H1 (cell line): ENCODE measurements at regions not wholly inside any gene's neighbourhood (a gene's known extent, or its start where the extent isn't known, plus 50 kb on each side); places are given as distances from the start of the nearest gene placed in this dataset.

Experiments used
- CTCF ChIA-PET: fragments of 300-600 bp; sonication (Branson Sonifier 250); formaldehyde crosslinking; loops from one replicate; lab custom pipeline; 2021; ENCODE audit not compliant: partially characterized antibody; lab: Charles Lee
- POLR2A ChIA-PET: fragments of 300-600 bp; sonication (Branson Sonifier 250); formaldehyde crosslinking; loops from one replicate; lab custom pipeline; 2021; ENCODE audit warnings: inconsistent platforms; ENCODE audit not compliant: partially characterized antibody; lab: Charles Lee
- DNase-seq, 2 experiments: peaks; one replicate each; pipeline versions ENCODE4 v3.0.0 to v3.0.0-alpha.2; 2010 to 2022; ENCODE audit warnings: low spot score in 2 of 2, low read depth in 1 of 2, mixed read lengths in 1 of 2
- FAIRE-seq: peaks from 2 replicates; lab custom pipeline; 2011; peaks lifted over from hg19 to GRCh38; lab: Jason Lieb, UNC
- H2AFZ ChIP-seq: 2 replicates; pipeline ENCODE4 v1.8.1; 2012; ENCODE audit warnings: low read length, inconsistent platforms
- H2AK5ac ChIP-seq: 2 replicates; pipeline ENCODE4 v1.6.1; 2013; ENCODE audit warnings: low read depth, low read length
- H2BK120ac ChIP-seq: replicated peaks from 2 replicates; pipeline ENCODE3; 2013; ENCODE audit warnings: low read depth, low read length, inconsistent platforms
- H2BK12ac ChIP-seq: 2 replicates; pipeline ENCODE4 v1.6.1; 2013; ENCODE audit warnings: low read depth, low read length
- H2BK15ac ChIP-seq: 2 replicates; pipeline ENCODE4 v1.6.1; 2013; ENCODE audit warnings: low read length
- H2BK20ac ChIP-seq: 2 replicates; pipeline ENCODE4 v1.6.1; 2013; ENCODE audit warnings: low read length
- H2BK5ac ChIP-seq: 2 replicates; pipeline ENCODE4 v1.6.1; 2013; ENCODE audit warnings: low read depth, low read length
- H3K14ac ChIP-seq: 2 replicates; pipeline ENCODE4 v1.6.1; 2013; ENCODE audit warnings: inconsistent platforms; ENCODE audit not compliant: insufficient read length
- H3K18ac ChIP-seq: 2 replicates; pipeline ENCODE4 v1.6.1; 2013; ENCODE audit warnings: low read length; ENCODE audit errors: extremely low read depth
- H3K23ac ChIP-seq: 2 replicates; pipeline ENCODE4 v1.6.1; 2013; ENCODE audit warnings: inconsistent platforms; ENCODE audit not compliant: insufficient read length
- H3K23me2 ChIP-seq: 2 replicates; pipeline ENCODE4 v1.6.1; 2013; ENCODE audit warnings: low read depth, low read length
- H3K27ac ChIP-seq: 2 replicates; pipeline ENCODE4 v1.6.1; 2011; ENCODE audit warnings: low read depth, low read length, inconsistent platforms
- H3K27me3 ChIP-seq, 4 experiments: replicated peaks in 1 of 4; 1 replicate in 1 of 4; 2 replicates in 3 of 4; pipeline versions ENCODE4 v1.6.1 to v1.8.1; 2011 to 2013; ENCODE audit warnings: low read length in 3 of 4, mild to moderate bottlenecking in 3 of 4, inconsistent platforms in 2 of 4, mixed read lengths in 2 of 4, moderate library complexity in 1 of 4; ENCODE audit not compliant: control insufficient read depth in 3 of 4, insufficient read depth in 3 of 4; ENCODE audit errors: extremely low read depth in 1 of 4
- H3K36me3 ChIP-seq, 4 experiments: 2 replicates each; pipeline versions ENCODE4 v1.6.1 to v1.8.1; 2011 to 2013; ENCODE audit warnings: mild to moderate bottlenecking in 4 of 4, low read length in 3 of 4, moderate library complexity in 2 of 4, control low read depth in 1 of 4, inconsistent platforms in 1 of 4; ENCODE audit not compliant: insufficient read depth in 4 of 4, control insufficient read depth in 2 of 4
- H3K4ac ChIP-seq: replicated peaks from 2 replicates; pipeline ENCODE3; 2013; ENCODE audit warnings: low read length, low read depth, mixed read lengths, inconsistent platforms; ENCODE audit not compliant: insufficient read length
- H3K4me1 ChIP-seq, 4 experiments: replicated peaks in 1 of 4; 1 replicate in 1 of 4; 2 replicates in 3 of 4; pipeline versions ENCODE4 v1.6.1 to v1.8.1; 2011 to 2013; ENCODE audit warnings: low read length in 3 of 4, inconsistent platforms in 2 of 4, mixed read lengths in 1 of 4; ENCODE audit not compliant: insufficient read depth in 4 of 4, control insufficient read depth in 3 of 4
- H3K4me2 ChIP-seq, 2 experiments: 2 replicates each; pipeline versions ENCODE4 v1.6.1 to v1.8.1; 2011 to 2013; ENCODE audit warnings: low read depth in 2 of 2, low read length in 2 of 2, control low read depth in 1 of 2, inconsistent platforms in 1 of 2, mild to moderate bottlenecking in 1 of 2; ENCODE audit not compliant: insufficient read depth in 1 of 2
- H3K4me3 ChIP-seq, 4 experiments: fragments of 200-600, 300-600 bp in 1 of 4; sonication (generic), shearing (Covaris generic), sonication (Bioruptor Twin) in 1 of 4; 2 replicates each; pipeline versions ENCODE4 v1.5.1 to v1.8.1; 2011 to 2016; ENCODE audit warnings: low read length in 4 of 4, low read depth in 3 of 4, control low read depth in 2 of 4, inconsistent platforms in 2 of 4, mild to moderate bottlenecking in 2 of 4, mixed read lengths in 1 of 4, moderate library complexity in 1 of 4; ENCODE audit not compliant: insufficient read depth in 2 of 4; ENCODE audit errors: extremely low read depth in 1 of 4
- H3K56ac ChIP-seq: replicated peaks from 2 replicates; pipeline ENCODE3; 2013; ENCODE audit warnings: low read depth, mild to moderate bottlenecking, mixed read lengths, low read length, inconsistent platforms; ENCODE audit not compliant: insufficient read length
- H3K79me1 ChIP-seq: 2 replicates; pipeline ENCODE4 v1.6.1; 2013; ENCODE audit warnings: low read depth, low read length, control low read depth
- H3K79me2 ChIP-seq, 2 experiments: 2 replicates each; pipeline versions ENCODE4 v1.6.1 to v1.8.1; 2012 to 2013; ENCODE audit warnings: low read length in 2 of 2, mild to moderate bottlenecking in 2 of 2, inconsistent platforms in 1 of 2; ENCODE audit not compliant: insufficient read depth in 2 of 2, control insufficient read depth in 1 of 2
- H3K9ac ChIP-seq, 4 experiments: replicated peaks in 1 of 4; 1 replicate in 1 of 4; 2 replicates in 3 of 4; pipeline versions ENCODE4 v1.6.1 to v1.8.1; 2011 to 2013; ENCODE audit warnings: low read depth in 3 of 4, low read length in 3 of 4, control low read depth in 2 of 4, mild to moderate bottlenecking in 2 of 4, moderate library complexity in 2 of 4, inconsistent platforms in 1 of 4; ENCODE audit errors: extremely low read depth in 1 of 4
- H3K9me3 ChIP-seq, 2 experiments: 2 replicates each; pipeline versions ENCODE4 v1.6.1 to v1.8.1; 2012 to 2013; ENCODE audit warnings: mild to moderate bottlenecking in 2 of 2, moderate library complexity in 2 of 2, control low read depth in 1 of 2, inconsistent platforms in 1 of 2, low read depth in 1 of 2, low read length in 1 of 2, mixed read lengths in 1 of 2; ENCODE audit not compliant: insufficient read depth in 2 of 2
- H4K20me1 ChIP-seq, 2 experiments: replicated peaks in 1 of 2; 2 replicates each; pipeline versions ENCODE3 to v1.8.1; 2011 to 2013; ENCODE audit warnings: inconsistent platforms in 2 of 2, low read length in 2 of 2, mild to moderate bottlenecking in 1 of 2; ENCODE audit not compliant: insufficient read depth in 2 of 2, control insufficient read depth in 1 of 2
- H4K5ac ChIP-seq: 2 replicates; pipeline ENCODE4 v1.6.1; 2013; ENCODE audit warnings: low read length, low read depth, mixed read lengths, inconsistent platforms; ENCODE audit not compliant: insufficient read length
- H4K8ac ChIP-seq: 2 replicates; pipeline ENCODE4 v1.8.0; 2013; ENCODE audit warnings: mild to moderate bottlenecking, moderate library complexity, low read length, inconsistent platforms; ENCODE audit not compliant: insufficient read depth; ENCODE audit errors: extremely low read depth
- H4K91ac ChIP-seq: replicated peaks from 2 replicates; pipeline ENCODE3; 2013; ENCODE audit warnings: low read length, mixed read lengths, inconsistent platforms; ENCODE audit not compliant: insufficient read length
- ATF2 ChIP-seq: IDR thresholded peaks from 2 replicates; pipeline ENCODE4 v1.6.1; 2012; ENCODE audit warnings: low read length, inconsistent platforms
- ATF3 ChIP-seq: IDR thresholded peaks from 2 replicates; pipeline ENCODE4 v1.6.1; 2011; ENCODE audit warnings: low read depth, mild to moderate bottlenecking, low read length; ENCODE audit not compliant: insufficient read depth
- CBX5 ChIP-seq: fragments of 300-800, 300-1000 bp; sonication (generic); IDR thresholded peaks from 2 replicates; pipeline ENCODE4 v1.7.1; 2016; ENCODE audit warnings: antibody characterized with exemption, low read length, low read depth
- CBX8 ChIP-seq: fragments of 300-800, 300-1000 bp; sonication (generic); IDR thresholded peaks from 2 replicates; pipeline ENCODE4 v1.7.1; 2016; ENCODE audit warnings: low read depth, low read length, borderline replicate concordance
- CEBPB ChIP-seq: IDR thresholded peaks from 2 replicates; pipeline ENCODE4 v1.6.1; 2012; ENCODE audit warnings: low read depth, low read length
- EZH2 ChIP-seq: fragments of 200-600 bp; sonication (generic); IDR thresholded peaks from 2 replicates; pipeline ENCODE4 v1.7.1; 2012; ENCODE audit warnings: low read depth, mild to moderate bottlenecking, moderate library complexity, low read length, inconsistent platforms; ENCODE audit not compliant: severe bottlenecking
- FOSL1 ChIP-seq: IDR thresholded peaks from 2 replicates; pipeline ENCODE4 v1.6.1; 2011; ENCODE audit warnings: mild to moderate bottlenecking, low read depth, low read length, moderate library complexity; ENCODE audit not compliant: insufficient read depth
- KDM1A ChIP-seq: fragments of 200-600, 300-600 bp; sonication (generic); IDR thresholded peaks from 2 replicates; pipeline ENCODE4 v1.7.1; 2016; ENCODE audit warnings: mild to moderate bottlenecking, low read length, borderline replicate concordance
- POLR2A ChIP-seq, 2 experiments: IDR thresholded peaks; 1 replicate in 1 of 2; 2 replicates in 1 of 2; pipeline ENCODE4 v1.6.1; 2011; ENCODE audit warnings: low read depth in 2 of 2, low read length in 2 of 2, mild to moderate bottlenecking in 2 of 2; ENCODE audit errors: control extremely low read depth in 1 of 2
- POLR2AphosphoS5 ChIP-seq: IDR thresholded peaks from 2 replicates; pipeline ENCODE4 v1.6.1; 2011; ENCODE audit warnings: low read depth, low read length
- RAD21 ChIP-seq, 2 experiments: IDR thresholded peaks in 1 of 2; conservative IDR thresholded peaks in 1 of 2; 2 replicates each; pipeline ENCODE4 v1.6.1; 2011; ENCODE audit warnings: low read depth in 2 of 2, low read length in 2 of 2, improper control_type of control experiment in 1 of 2, inconsistent platforms in 1 of 2, mild to moderate bottlenecking in 1 of 2, moderate library complexity in 1 of 2
- SIX5 ChIP-seq: IDR thresholded peaks from 2 replicates; pipeline ENCODE4 v1.6.1; 2011; ENCODE audit warnings: mild to moderate bottlenecking, low read depth, low read length
- TAF7 ChIP-seq: optimal IDR thresholded peaks from 2 replicates; pipeline ENCODE3; 2011; ENCODE audit warnings: low read depth, mild to moderate bottlenecking, inconsistent platforms, low read length, moderate library complexity, borderline replicate concordance

- H2BK5ac ChIP-seq: no peak overlapping the region
- no peak overlapping the region for H4K5ac ChIP-seq
- no peaks in the 10 kb centered on the region for H3K27me3 ChIP-seq
- H3K79me2 ChIP-seq: no peaks in the 10 kb centered on the region
- TF ChIP-seq TAF7 (no peak), SIX5 (no peak), KDM1A (no peak), ATF2 (no peak), ATF3 (no peak), RAD21 (IDR thresholded peaks at IDR 0.05 in 1 of 2, conservative IDR thresholded peaks at IDR 0.05 in 1 of 2; ENCODE audit: low read depth in 2 of 2, low read length in 2 of 2) (no peak), FOSL1 (no peak), CEBPB (no peak), POLR2A (IDR thresholded peaks at IDR 0.05; ENCODE audit: control extremely low read depth in 1 of 2, low read depth in 2 of 2, low read length in 2 of 2) (no peak), POLR2AphosphoS5 (no peak), CBX5 (no peak), EZH2 (no peak), CBX8 (no peak)
- DNase-seq (no peak), FAIRE-seq (no peak)
- no peak overlapping the region for H2BK20ac ChIP-seq
- H3K23me2 ChIP-seq: no peaks in the 10 kb centered on the region
- H3K56ac ChIP-seq: no peak overlapping the region
- no peak overlapping the region for H2AK5ac ChIP-seq
- H3K9ac ChIP-seq: no peak overlapping the region
- H3K4me2 ChIP-seq: no peak overlapping the region
- H4K91ac ChIP-seq: no peak overlapping the region
- no peaks in the 10 kb centered on the region for H3K4me1 ChIP-seq
- no peaks in the 10 kb centered on the region for H3K9me3 ChIP-seq
- H3K23ac ChIP-seq: no peak overlapping the region
- no peak overlapping the region for H3K14ac ChIP-seq
- H3K4ac ChIP-seq: no peak overlapping the region
- H2BK15ac ChIP-seq: no peak overlapping the region
- no peak overlapping the region for H4K8ac ChIP-seq
- CTCF ChIA-PET: interaction anchor here (2.9 kb wide), 1 partner anchor 35 kb away, joined by 11 read pairs; no protein-coding TSS in a partner anchor
- no peak overlapping the region for H3K18ac ChIP-seq
- H3K4me3 ChIP-seq: no peak overlapping the region
- POLR2A ChIA-PET: no interaction called here
- no peak overlapping the region for H2BK12ac ChIP-seq
- no peak overlapping the region for H3K27ac ChIP-seq
- no peaks in the 10 kb centered on the region for H4K20me1 ChIP-seq
- H2AFZ ChIP-seq: no peak overlapping the region
- H2BK120ac ChIP-seq: no peak overlapping the region
- no peaks in the 10 kb centered on the region for H3K79me1 ChIP-seq
- H3K36me3 ChIP-seq: no peaks in the 10 kb centered on the region
Observed at GRCh38 chr15:97210277-97210676, 750.2 kb upstream of the ARRDC4 start.
